WTC11 (cell line): ENCODE measurements at regions not wholly inside any gene's neighbourhood (a gene's known extent, or its start where the extent isn't known, plus 50 kb on each side); places are given as distances from the start of the nearest gene placed in this dataset.

ENCODE experiments used
- ATAC-seq: fragments of 200-7000 bp; cut with Tn5 transposase; 2 replicates; pipeline ENCODE4 v1.10.0; 2021; ENCODE audit warnings: mild to moderate bottlenecking, moderate library complexity
- CTCF ChIA-PET: fragments of 300-600 bp; sonication (Branson Sonifier 250); formaldehyde crosslinking; loops from one replicate; lab custom pipeline; 2021; ENCODE audit warnings: antibody characterized with exemption; lab: Charles Lee
- POLR2A ChIA-PET: fragments of 350-600 bp; sonication (Branson Sonifier 250); formaldehyde crosslinking; loops from one replicate; lab custom pipeline; 2021; ENCODE audit warnings: antibody characterized with exemption; lab: Charles Lee
- DNase-seq: peaks from one replicate; pipeline ENCODE4 v3.0.0; 2021; ENCODE audit warnings: low spot score
- H3K27ac Mint-ChIP-seq: 2 replicates; pipeline ENCODE4 v1.8.0; 2021; ENCODE audit warnings: mixed read lengths
- H3K27me3 Mint-ChIP-seq: 2 replicates; pipeline ENCODE4 v1.8.0; 2021; ENCODE audit warnings: low read depth, mild to moderate bottlenecking, moderate library complexity, mixed read lengths
- H3K36me3 Mint-ChIP-seq: 2 replicates; pipeline ENCODE4 v1.8.0; 2021; ENCODE audit warnings: mixed read lengths
- H3K4me1 Mint-ChIP-seq: 2 replicates; pipeline ENCODE4 v1.8.0; 2022; ENCODE audit warnings: mixed read lengths
- H3K4me3 Mint-ChIP-seq: 2 replicates; pipeline ENCODE4 v1.8.0; 2021; ENCODE audit warnings: mild to moderate bottlenecking, moderate library complexity, mixed read lengths
- H3K9me3 Mint-ChIP-seq: 2 replicates; pipeline ENCODE4 v1.8.0; 2021; ENCODE audit warnings: mixed read lengths
- AR ChIP-seq: fragments of 250-450 bp; sonication (Bioruptor Pico); IDR thresholded peaks from 2 replicates; pipeline ENCODE4 v1.9.0; 2021; ENCODE audit warnings: mild to moderate bottlenecking
- ATF1 ChIP-seq: sonication (generic); formaldehyde crosslinking; IDR thresholded peaks from 2 replicates; pipeline ENCODE4 v1.8.1; 2023; ENCODE audit warnings: mild to moderate bottlenecking, moderate library complexity, missing genetic modification reagents
- E2F4 ChIP-seq: sonication (generic); formaldehyde crosslinking; IDR thresholded peaks from 2 replicates; pipeline ENCODE4 v1.8.1; 2022; ENCODE audit warnings: low read depth, mild to moderate bottlenecking, moderate library complexity, missing genetic modification reagents, borderline replicate concordance
- ELF4 ChIP-seq: sonication (generic); formaldehyde crosslinking; IDR thresholded peaks from 2 replicates; pipeline ENCODE4 v1.8.1; 2022; ENCODE audit warnings: low read depth, mild to moderate bottlenecking, moderate library complexity, missing genetic modification reagents
- ERG ChIP-seq: fragments of 250-450 bp; sonication (Bioruptor Pico); IDR thresholded peaks from 2 replicates; pipeline ENCODE4 v1.8.0; 2021; ENCODE audit warnings: mild to moderate bottlenecking
- FOXJ3 ChIP-seq: sonication (generic); formaldehyde crosslinking; IDR thresholded peaks from 2 replicates; pipeline ENCODE4 v1.9.0; 2021; ENCODE audit warnings: missing genetic modification reagents, mild to moderate bottlenecking, borderline replicate concordance
- GABPB1 ChIP-seq: sonication (generic); formaldehyde crosslinking; IDR thresholded peaks from 2 replicates; pipeline ENCODE4 v1.8.1; 2023; ENCODE audit warnings: mild to moderate bottlenecking, missing genetic modification reagents
- JUN ChIP-seq: sonication (generic); formaldehyde crosslinking; IDR thresholded peaks from 2 replicates; pipeline ENCODE4 v1.8.0; 2023; ENCODE audit warnings: mild to moderate bottlenecking, missing genetic modification reagents
- MLX ChIP-seq: sonication (generic); formaldehyde crosslinking; IDR thresholded peaks from 2 replicates; pipeline ENCODE4 v1.8.1; 2023; ENCODE audit warnings: mild to moderate bottlenecking, missing genetic modification reagents, moderate library complexity
- MXD4 ChIP-seq: fragments of 250-450 bp; sonication (Bioruptor Pico); IDR thresholded peaks from 2 replicates; pipeline ENCODE4 v1.8.0; 2021; ENCODE audit warnings: mild to moderate bottlenecking, moderate library complexity, borderline replicate concordance
- NR2C2 ChIP-seq: sonication (generic); formaldehyde crosslinking; IDR thresholded peaks from 2 replicates; pipeline ENCODE4 v1.8.0; 2022; ENCODE audit warnings: mild to moderate bottlenecking, missing genetic modification reagents
- OVOL2 ChIP-seq: fragments of 250-450 bp; sonication (Bioruptor Pico); IDR thresholded peaks from 2 replicates; pipeline ENCODE4 v1.9.0; 2021; ENCODE audit warnings: mild to moderate bottlenecking, borderline replicate concordance
- SOX15 ChIP-seq: fragments of 250-450 bp; sonication (Bioruptor Pico); IDR thresholded peaks from 2 replicates; pipeline ENCODE4 v1.9.0; 2021; ENCODE audit warnings: mild to moderate bottlenecking
- ZNF219 ChIP-seq: sonication (generic); formaldehyde crosslinking; IDR thresholded peaks from 2 replicates; pipeline ENCODE4 v1.8.0; 2023; ENCODE audit warnings: missing genetic modification reagents, mild to moderate bottlenecking, borderline replicate concordance
- ZNF396 ChIP-seq: fragments of 250-450 bp; sonication (Bioruptor Pico); IDR thresholded peaks from 2 replicates; pipeline ENCODE4 v1.8.0; 2021; ENCODE audit warnings: mild to moderate bottlenecking, moderate library complexity, borderline replicate concordance
- ZNF416 ChIP-seq: fragments of 250-450 bp; sonication (Bioruptor Pico); IDR thresholded peaks from 2 replicates; pipeline ENCODE4 v1.9.0; 2021; ENCODE audit warnings: mild to moderate bottlenecking, inconsistent platforms
- TF ChIP-seq, protein P1 (sequence below): sonication (generic); formaldehyde crosslinking; conservative IDR thresholded peaks from 2 replicates; pipeline ENCODE4 v1.8.1; 2022; ENCODE audit warnings: mild to moderate bottlenecking, missing genetic modification reagents
- TF ChIP-seq, protein P2 (sequence below): sonication (generic); formaldehyde crosslinking; IDR thresholded peaks from 2 replicates; pipeline ENCODE4 v1.8.1; 2023; ENCODE audit warnings: mild to moderate bottlenecking, moderate library complexity, missing genetic modification reagents

- Mint-ChIP-seq H3K27ac (no peak overlapping the region), H3K4me3 (no peak overlapping the region), H3K36me3 (peaks cover 4% of the 10 kb centered on the region; the same call in 1 of the 2 replicates)
- TF ChIP-seq SOX15: no peak
- TF ChIP-seq, protein P1, sequence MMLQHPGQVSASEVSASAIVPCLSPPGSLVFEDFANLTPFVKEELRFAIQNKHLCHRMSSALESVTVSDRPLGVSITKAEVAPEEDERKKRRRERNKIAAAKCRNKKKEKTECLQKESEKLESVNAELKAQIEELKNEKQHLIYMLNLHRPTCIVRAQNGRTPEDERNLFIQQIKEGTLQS: no peak
- no peak for TF ChIP-seq ERG (CRISPR knock-in tag)
- TF ChIP-seq ZNF219 (CRISPR knock-in tag): no peak
- TF ChIP-seq ATF1 (CRISPR knock-in tag): no peak
- no peak for TF ChIP-seq NR2C2 (CRISPR knock-in tag)
- TF ChIP-seq ZNF396 (CRISPR knock-in tag): no peak
- TF ChIP-seq E2F4 (CRISPR knock-in tag): no peak
- TF ChIP-seq, all 79 proteins: peak for 0
- ChIA-PET POLR2A (no interaction called here), CTCF (no interaction called here)
- Mint-ChIP-seq H3K4me1 (no peaks in the 10 kb centered on the region), H3K27me3 (no peaks in the 10 kb centered on the region), H3K9me3 (peaks cover 17% of the 10 kb centered on the region)
- ATAC-seq (no peak), DNase-seq (no peak)
Observed at GRCh38 chr18:73087282-73087977, 219.6 kb upstream of the NETO1 start.

DNA sequence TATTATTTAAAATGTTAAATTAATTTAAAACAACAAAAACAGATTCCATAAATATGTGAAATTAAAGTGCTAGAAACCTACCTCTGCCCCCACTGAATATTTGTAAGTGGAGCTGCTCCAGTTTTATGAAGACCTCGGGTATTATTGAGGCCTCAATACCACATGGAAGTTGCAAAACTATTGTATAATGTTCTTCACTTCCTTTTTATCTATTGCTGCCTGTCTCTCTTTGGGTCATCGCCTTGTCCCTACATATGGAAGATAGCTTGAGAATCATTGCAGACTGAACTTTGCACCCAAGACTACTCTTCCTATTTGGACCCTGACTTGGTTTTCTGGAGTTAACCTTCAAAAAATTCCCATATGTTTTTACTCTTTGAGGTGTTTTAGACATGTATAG is 212.1 kb upstream of the NETO1 start:
- DNase-seq (no peak), ATAC-seq (no peak)
- POLR2A ChIA-PET: no interaction called here
- Mint-ChIP-seq H3K36me3 (no peaks in the 10 kb centered on the region), H3K9me3 (peaks cover 3% of the 10 kb centered on the region; the same call in 1 of the 2 replicates), H3K4me3 (no peak overlapping the region), H3K27me3 (no peaks in the 10 kb centered on the region), H3K27ac (no peak overlapping the region), H3K4me1 (no peaks in the 10 kb centered on the region)
- no peak for TF ChIP-seq MLX (CRISPR knock-in tag)
- TF ChIP-seq, protein P2, sequence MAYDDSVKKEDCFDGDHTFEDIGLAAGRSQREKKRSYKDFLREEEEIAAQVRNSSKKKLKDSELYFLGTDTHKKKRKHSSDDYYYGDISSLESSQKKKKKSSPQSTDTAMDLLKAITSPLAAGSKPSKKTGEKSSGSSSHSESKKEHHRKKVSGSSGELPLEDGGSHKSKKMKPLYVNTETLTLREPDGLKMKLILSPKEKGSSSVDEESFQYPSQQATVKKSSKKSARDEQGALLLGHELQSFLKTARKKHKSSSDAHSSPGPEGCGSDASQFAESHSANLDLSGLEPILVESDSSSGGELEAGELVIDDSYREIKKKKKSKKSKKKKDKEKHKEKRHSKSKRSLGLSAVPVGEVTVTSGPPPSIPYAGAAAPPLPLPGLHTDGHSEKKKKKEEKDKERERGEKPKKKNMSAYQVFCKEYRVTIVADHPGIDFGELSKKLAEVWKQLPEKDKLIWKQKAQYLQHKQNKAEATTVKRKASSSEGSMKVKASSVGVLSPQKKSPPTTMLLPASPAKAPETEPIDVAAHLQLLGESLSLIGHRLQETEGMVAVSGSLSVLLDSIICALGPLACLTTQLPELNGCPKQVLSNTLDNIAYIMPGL: no peak
- TF ChIP-seq FOXJ3 (CRISPR knock-in tag): no peak
- no peak for TF ChIP-seq MXD4
- TF ChIP-seq ERG (CRISPR knock-in tag): no peak
- no peak for TF ChIP-seq AR (CRISPR knock-in tag)
- no peak for TF ChIP-seq GABPB1
- no peak for TF ChIP-seq NR2C2 (CRISPR knock-in tag)
- TF ChIP-seq OVOL2 (CRISPR knock-in tag): no peak
- TF ChIP-seq JUN (CRISPR knock-in tag): no peak
- no peak for TF ChIP-seq ZNF416 (CRISPR knock-in tag)
- no peak for TF ChIP-seq ELF4
- CTCF ChIA-PET: no interaction called here
